ENCODE measurements at regions not wholly inside any gene's neighbourhood (a gene's known extent, or its start where the extent isn't known, plus 50 kb on each side); places are given as distances from the start of the nearest gene placed in this dataset.
"Not testable (repeated sequence)": the region's sequence is repeated elsewhere in the genome, so short reads cannot be mapped to it uniquely, and the experiment has no call there.

DNA sequence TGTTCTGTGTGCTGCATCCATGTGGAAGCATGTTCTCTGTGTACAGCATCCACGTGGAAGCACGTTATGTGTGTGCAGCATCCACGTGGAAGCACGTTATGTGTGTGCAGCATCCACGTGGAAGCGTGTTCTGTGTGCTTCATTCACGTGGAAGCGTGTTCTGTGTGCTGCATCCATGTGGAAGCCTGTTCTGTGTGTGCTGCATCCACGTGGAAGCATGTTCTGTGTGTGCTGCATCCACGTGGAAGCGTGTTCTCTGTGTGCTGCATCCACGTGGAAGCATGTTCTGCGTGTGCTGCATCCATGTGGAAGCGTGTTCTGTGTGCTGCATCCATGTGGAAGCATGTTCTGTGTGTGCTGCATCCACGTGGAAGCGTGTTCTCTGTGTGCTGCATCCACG, 236.8 kb downstream of the VAPA start:
- not testable (repeated sequence) for H3K27me3 Mint-ChIP-seq; H3K4me3 Mint-ChIP-seq; H3K27ac Mint-ChIP-seq; ATAC-seq (replicated peaks); H3K36me3 Mint-ChIP-seq (ENCODE audit: low read depth); H3K4me1 Mint-ChIP-seq
- peaks cover 10% of the 10 kb centered on the region for H3K9me3 Mint-ChIP-seq

DNA sequence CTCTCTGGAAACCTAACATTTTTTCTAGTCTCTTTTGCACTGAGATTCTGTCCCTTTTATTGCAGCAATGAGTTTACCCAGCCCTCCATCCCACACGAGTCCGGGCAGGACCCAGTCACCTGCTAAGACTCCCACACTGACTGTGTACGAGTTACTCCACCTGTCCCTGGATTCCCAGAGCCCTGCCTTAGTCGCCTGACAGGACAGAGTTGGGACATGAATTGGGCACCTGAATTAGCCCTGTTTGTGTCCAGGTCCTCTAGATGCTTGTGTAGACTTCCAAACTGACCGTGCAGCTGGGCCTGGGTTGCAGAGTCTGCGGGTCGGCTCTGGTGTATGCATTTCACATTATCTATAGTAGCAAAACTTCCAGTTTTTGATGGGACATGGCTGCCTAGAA, 238.7 kb downstream of the VAPA start:
- Mint-ChIP-seq H3K36me3 (ENCODE audit: low read depth) (no peaks in the 10 kb centered on the region), H3K9me3 (peaks cover 13% of the 10 kb centered on the region), H3K27me3 (peaks cover 2% of the 10 kb centered on the region), H3K4me1 (no peaks in the 10 kb centered on the region), H3K4me3 (no peak overlapping the region), H3K27ac (no peak overlapping the region)
- ATAC-seq (replicated peaks), result no peak

DNA sequence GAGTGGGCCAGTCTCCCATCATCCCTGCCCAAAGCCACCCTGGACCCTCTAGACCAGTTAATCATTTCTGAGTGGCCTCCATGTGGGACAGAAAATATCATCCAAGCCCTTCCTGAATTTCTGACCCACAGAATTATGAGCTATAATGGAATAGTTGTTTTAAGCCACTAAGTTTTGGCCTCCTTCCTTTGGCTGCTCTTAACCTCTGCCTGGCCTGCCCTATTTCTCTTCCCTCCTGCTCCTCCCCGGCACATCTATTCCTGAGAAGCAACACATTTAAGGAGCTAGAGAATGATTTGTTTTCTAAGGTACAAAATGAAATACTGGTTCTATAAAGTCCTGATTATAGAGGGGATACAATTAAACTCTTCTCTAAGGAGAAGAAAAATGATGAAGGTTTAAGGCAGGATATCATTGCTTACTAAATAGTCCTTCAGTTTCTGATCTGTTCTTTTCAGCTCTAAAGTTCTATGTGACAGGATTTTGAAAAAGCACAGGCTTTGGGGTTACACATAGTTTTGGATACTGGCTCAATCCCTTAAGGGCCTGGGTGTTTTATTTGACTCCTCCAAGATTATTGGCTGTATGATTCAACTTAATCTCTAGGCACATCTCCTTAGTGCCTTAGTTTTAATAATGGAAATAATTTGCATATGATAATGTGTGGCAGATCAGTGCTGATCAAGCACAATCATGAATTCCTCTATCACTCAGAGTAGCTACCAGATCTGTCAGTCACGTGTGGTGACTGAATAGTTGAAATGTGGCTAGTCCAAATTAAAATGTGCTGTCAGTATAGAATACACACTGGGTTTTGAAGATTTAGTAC, 240.3 kb downstream of the VAPA start:
- ATAC-seq (replicated peaks), result no peak
- no peak overlapping the region for H3K27ac Mint-ChIP-seq

DNA sequence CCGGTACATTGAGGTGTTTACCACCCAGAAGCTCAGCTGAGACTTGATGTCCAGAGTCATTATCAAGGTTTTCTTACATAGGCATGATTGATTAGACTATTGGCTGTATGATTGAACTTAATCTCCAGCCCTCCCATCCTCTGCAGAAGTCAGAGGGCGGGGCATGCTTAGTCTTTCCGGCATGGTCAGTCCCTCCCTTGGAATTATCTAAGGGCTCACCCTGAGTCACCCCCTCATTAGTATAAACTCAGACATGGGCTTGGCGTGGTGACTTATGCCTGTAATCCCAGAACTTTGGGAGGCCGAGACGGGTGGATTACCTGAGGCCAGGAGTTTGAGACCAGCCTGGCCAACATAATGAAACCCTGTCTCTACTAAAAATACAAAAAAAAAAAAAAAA, 243.9 kb downstream of the VAPA start:
- no peaks in the 10 kb centered on the region for H3K4me1 Mint-ChIP-seq
- peaks cover 4% of the 10 kb centered on the region for H3K9me3 Mint-ChIP-seq
- H3K27me3 Mint-ChIP-seq, result peaks cover 3% of the 10 kb centered on the region
- H3K36me3 Mint-ChIP-seq (ENCODE audit: low read depth), result no peaks in the 10 kb centered on the region
- no peak for ATAC-seq (replicated peaks)
- H3K4me3 Mint-ChIP-seq, result no peak overlapping the region
- H3K27ac Mint-ChIP-seq, result no peak overlapping the region

More for the DNA sequence above, 240.3 kb downstream of the VAPA start:
- Mint-ChIP-seq H3K4me1 (no peaks in the 10 kb centered on the region), H3K9me3 (peaks cover 14% of the 10 kb centered on the region), H3K27me3 (peaks cover 3% of the 10 kb centered on the region), H3K4me3 (no peak overlapping the region), H3K36me3 (ENCODE audit: low read depth) (no peaks in the 10 kb centered on the region)

DNA sequence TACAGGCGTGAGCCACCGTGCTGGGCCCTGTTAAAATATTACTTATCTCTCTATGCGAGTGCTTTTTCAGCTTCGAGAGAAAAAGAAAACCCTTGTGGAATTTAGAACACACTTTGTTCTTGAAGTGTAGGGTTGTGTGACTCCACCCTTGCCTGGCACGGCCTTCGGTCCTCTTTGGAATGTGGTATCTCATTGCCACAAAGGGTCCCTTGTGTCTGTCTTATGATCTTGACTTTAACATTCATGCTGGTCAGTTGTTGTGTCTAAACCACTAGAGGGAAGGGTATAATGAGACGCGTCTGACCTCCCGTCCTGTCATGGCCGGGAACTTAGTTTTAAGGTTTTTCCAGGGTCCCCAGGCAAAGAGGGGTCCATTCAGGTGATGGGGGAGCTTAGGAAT, 246.4 kb downstream of the VAPA start:
- Mint-ChIP-seq H3K9me3 (peaks cover 4% of the 10 kb centered on the region), H3K4me3 (no peak overlapping the region), H3K27me3 (peaks cover 3% of the 10 kb centered on the region), H3K4me1 (no peaks in the 10 kb centered on the region), H3K27ac (no peak overlapping the region), H3K36me3 (ENCODE audit: low read depth) (no peaks in the 10 kb centered on the region)
- no peak for ATAC-seq (replicated peaks)

DNA sequence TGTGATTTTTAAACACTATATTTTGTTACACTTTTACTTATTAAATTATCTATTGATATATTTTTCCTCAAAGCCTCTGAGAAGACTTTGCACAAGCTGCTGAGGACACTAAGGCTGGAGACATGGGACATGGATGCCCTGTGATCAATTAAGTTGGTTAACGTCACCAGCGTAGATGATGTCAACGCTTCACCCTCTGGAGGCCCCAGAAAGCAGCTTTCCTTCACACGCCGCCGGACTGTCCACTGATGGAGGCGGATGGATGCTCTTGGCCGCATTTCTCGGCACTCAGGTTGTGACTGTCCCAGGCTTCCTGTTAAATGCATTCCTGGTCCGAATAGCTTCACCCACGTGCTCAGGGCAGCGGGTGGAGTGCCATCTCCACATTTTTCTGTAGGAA, 247.5 kb downstream of the VAPA start:
- Mint-ChIP-seq H3K27me3 (peaks cover 3% of the 10 kb centered on the region), H3K9me3 (peaks cover 4% of the 10 kb centered on the region), H3K27ac (no peak overlapping the region), H3K4me1 (no peaks in the 10 kb centered on the region), H3K4me3 (no peak overlapping the region), H3K36me3 (ENCODE audit: low read depth) (no peaks in the 10 kb centered on the region)
- ATAC-seq (replicated peaks), result no peak

DNA sequence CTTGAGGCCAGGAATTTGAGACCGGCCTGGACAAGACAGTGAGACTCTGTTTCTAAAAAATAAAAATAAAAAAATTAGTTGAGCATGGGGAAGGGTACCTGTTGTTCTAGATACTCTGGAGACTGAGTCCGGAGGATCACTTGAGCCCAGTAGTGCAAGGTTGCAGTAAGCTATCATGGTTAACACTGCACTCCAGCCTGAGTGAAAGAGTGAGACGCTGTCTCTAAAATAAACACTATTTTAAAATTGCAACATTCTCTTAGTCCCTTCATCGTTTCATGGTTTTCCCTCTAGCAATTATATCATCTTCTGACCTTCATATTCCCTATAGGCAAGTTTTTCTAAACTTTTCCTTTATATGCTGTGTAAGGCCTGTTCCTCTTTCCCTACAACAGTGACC, 248.5 kb downstream of the VAPA start:
- H3K4me3 Mint-ChIP-seq, result no peak overlapping the region
- no peak for ATAC-seq (replicated peaks)
- peaks cover 3% of the 10 kb centered on the region for H3K9me3 Mint-ChIP-seq
- H3K36me3 Mint-ChIP-seq (ENCODE audit: low read depth), result no peaks in the 10 kb centered on the region
- no peak overlapping the region for H3K27ac Mint-ChIP-seq
- H3K4me1 Mint-ChIP-seq, result no peaks in the 10 kb centered on the region
- peaks cover 2% of the 10 kb centered on the region for H3K27me3 Mint-ChIP-seq

DNA sequence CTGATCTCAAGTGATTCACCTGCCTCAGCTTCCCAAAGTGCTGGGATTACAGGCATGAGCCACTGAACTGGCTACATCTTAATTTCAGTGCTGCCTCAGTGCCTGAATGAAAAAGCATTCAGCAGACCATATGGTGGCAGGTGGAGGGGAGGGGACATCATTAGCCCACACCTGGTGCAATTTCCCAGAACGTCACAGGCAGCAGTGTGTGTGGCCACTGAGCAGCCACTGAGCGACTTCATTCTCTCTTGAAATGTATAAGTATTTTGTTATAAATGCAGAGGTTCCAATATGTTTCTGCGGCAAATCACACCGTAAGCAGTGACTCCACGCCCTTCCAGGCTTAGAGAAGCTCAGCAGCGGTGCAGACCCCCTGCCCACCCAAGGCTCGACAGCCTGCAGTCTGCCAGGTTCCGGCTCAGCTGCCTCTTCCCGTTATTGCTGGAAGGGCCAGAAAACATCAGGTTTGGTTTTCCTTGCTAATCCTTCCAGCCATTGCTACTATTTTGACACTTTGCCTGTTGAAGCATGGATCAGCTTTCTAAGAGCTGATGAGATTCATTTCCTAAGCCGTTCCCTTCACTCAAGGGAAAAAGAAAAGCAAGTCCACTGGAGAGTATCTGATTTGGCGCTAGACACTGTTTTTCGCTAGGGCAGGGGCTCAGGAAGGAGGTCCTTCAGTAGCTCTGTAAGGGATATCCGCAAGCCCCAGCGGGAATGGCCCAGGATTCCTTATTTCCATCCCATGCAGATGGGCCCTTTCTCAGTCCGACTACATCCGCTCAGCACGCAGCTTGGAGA, 250.7 kb downstream of the VAPA start:
- peaks cover 4% of the 10 kb centered on the region for H3K27me3 Mint-ChIP-seq
- ATAC-seq (replicated peaks), result no peak
- H3K4me3 Mint-ChIP-seq, result no peak overlapping the region
- H3K9me3 Mint-ChIP-seq, result no peaks in the 10 kb centered on the region
- H3K4me1 Mint-ChIP-seq, result no peaks in the 10 kb centered on the region
- no peak overlapping the region for H3K27ac Mint-ChIP-seq
- H3K36me3 Mint-ChIP-seq (ENCODE audit: low read depth), result no peaks in the 10 kb centered on the region

DNA sequence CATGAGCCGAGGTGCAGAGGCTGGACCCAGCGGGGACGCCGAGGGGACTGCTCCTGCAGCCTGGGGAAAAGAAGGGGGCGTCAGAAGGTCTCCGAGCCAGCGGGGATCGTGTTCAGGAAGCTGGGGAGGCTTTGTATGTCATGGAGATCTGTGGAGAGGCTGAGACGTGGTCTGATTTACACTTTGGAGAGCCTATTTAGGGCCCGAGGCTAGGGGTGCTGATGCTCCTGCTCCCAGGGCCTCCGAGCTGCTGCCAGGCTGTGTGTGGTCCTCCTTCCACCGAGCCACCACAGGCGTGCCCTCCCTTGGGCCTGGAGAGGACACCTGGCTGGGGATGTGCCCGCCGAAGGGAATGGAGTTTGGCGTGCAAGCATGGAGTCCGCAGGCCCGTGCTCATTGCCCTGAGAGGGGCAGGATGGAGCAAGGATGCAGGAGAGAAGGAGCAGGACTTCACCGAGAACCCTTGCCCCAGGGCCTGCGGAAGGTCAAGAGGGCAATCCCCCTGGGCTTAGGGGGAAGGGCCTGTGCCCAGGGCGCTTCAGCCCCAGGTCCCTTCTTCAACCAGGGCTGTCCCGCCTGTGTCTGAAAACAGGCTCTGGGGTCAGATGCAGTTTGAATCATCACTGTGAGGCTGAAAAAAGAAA, 252.5 kb downstream of the VAPA start:
- Mint-ChIP-seq H3K4me3 (no peak overlapping the region), H3K36me3 (ENCODE audit: low read depth) (no peaks in the 10 kb centered on the region), H3K4me1 (no peaks in the 10 kb centered on the region), H3K27me3 (peaks cover 4% of the 10 kb centered on the region), H3K27ac (no peak overlapping the region), H3K9me3 (no peaks in the 10 kb centered on the region)
- ATAC-seq (replicated peaks), result no peak

DNA sequence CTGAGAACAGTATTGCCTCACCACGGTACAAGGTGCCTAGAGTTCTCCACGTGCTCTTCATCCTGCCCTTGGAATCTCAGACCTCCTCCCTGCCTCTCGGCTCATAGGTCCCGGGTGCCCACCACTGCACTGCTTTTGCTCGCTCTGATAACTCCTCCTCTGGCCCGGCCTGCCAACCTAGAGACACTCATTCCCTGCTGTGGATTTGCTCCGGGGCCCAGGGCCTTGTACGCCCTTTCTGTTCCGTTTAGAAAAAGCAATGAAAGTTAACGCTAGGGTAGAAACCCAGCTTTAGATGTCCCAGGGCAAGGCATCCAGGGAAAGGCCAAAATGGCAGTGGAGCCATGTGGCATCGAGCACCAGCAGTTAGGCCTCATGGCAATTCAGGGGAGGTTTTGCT, 253.9 kb downstream of the VAPA start:
- Mint-ChIP-seq H3K9me3 (no peaks in the 10 kb centered on the region), H3K27ac (no peak overlapping the region), H3K36me3 (ENCODE audit: low read depth) (no peaks in the 10 kb centered on the region), H3K4me1 (no peaks in the 10 kb centered on the region), H3K4me3 (no peak overlapping the region), H3K27me3 (peaks cover 4% of the 10 kb centered on the region)
- ATAC-seq (replicated peaks), result no peak

DNA sequence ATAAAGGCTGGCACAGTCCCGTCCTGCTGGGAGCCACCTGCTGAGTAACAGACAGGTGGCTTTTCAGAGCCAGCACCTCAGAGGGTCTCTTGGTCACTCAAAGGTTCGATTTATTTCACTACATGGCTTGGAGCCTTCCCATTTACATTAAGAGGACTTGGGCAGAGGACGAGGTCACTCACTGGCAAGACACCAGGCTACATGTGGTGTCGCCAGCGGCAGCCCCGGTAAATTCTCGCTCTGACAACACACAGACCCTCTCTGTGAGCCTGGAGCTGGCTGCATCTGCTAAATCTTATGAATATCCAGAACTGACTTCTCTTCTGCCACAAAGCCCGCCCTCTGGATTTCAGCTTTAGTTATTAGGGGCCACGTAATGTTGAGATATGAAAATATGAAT, 254.7 kb downstream of the VAPA start:
- no peak for ATAC-seq (replicated peaks)
- Mint-ChIP-seq H3K27ac (no peak overlapping the region), H3K9me3 (no peaks in the 10 kb centered on the region), H3K4me3 (no peak overlapping the region), H3K27me3 (peaks cover 4% of the 10 kb centered on the region), H3K36me3 (ENCODE audit: low read depth) (no peaks in the 10 kb centered on the region), H3K4me1 (no peaks in the 10 kb centered on the region)

DNA sequence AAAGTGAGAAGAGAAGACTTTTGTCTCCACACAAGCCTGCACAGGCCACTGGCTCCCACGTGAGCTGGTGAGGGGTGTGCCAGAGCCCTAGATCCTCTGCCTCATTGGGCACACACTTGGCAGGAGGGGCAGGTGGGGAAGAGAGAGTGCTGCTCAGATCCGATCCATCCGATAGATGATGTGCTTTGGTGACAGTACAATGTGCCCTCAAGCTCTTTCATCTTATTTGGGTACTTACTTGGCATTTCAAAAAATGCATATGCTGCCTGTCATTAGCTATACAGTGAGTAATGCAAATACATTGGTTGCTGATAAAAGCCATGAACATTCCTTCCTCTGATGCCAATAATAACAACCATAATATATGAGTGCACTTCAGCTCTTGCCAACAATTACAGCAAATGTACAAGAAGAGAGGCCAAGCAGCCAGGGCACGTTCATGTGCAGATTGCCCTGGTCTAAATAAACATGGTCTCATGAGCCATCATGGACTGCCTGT, 255.3 kb downstream of the VAPA start:
- Mint-ChIP-seq H3K27ac (no peak overlapping the region), H3K9me3 (no peaks in the 10 kb centered on the region), H3K36me3 (ENCODE audit: low read depth) (no peaks in the 10 kb centered on the region), H3K4me1 (no peaks in the 10 kb centered on the region), H3K27me3 (peaks cover 4% of the 10 kb centered on the region), H3K4me3 (no peak overlapping the region)
- ATAC-seq (replicated peaks), result no peak

DNA sequence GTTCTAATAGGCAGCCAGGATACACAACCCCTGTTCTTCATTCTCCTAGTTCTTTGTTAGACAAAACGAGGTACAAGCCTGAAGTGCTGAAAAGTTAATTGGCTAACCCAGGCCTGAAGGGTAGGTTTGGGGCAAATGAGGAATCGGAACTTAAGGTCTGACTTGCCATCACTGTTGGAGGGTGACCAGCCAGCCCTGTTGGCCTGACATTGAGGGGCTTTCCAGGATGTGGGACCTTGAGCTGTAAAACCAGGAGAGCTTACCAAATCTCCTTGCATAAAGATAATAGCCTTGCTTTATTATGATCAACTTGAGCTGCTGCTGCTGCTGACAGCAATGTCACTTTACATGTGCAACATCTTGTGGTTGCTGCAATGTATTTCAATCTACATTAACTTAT, 256.0 kb downstream of the VAPA start:
- no peak for ATAC-seq (replicated peaks)
- Mint-ChIP-seq H3K4me3 (no peak overlapping the region), H3K9me3 (no peaks in the 10 kb centered on the region), H3K27ac (no peak overlapping the region), H3K27me3 (peaks cover 4% of the 10 kb centered on the region), H3K36me3 (ENCODE audit: low read depth) (no peaks in the 10 kb centered on the region), H3K4me1 (no peaks in the 10 kb centered on the region)

DNA sequence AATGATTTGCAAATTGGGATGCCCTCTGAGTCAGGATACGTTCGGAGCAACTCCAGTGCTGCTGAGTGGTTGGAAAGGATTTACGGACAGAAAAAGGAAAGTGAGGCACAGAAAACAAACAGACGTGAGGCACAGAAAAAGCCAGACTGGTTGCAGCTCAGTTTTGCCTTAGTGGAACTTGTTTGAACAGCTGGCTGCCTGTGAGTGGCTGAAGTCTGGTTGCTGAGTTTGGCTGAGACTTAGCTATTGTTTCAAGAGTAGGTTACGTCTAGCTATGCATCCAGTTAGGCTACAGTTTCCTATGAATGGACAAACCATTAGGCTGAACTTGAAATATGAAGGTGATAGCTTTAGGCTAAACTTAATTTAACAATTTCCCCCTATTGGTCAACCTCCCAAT, 256.6 kb downstream of the VAPA start:
- peaks cover 4% of the 10 kb centered on the region for H3K27me3 Mint-ChIP-seq
- no peaks in the 10 kb centered on the region for H3K9me3 Mint-ChIP-seq
- no peak for ATAC-seq (replicated peaks)
- no peak overlapping the region for H3K27ac Mint-ChIP-seq
- no peaks in the 10 kb centered on the region for H3K4me1 Mint-ChIP-seq
- H3K36me3 Mint-ChIP-seq (ENCODE audit: low read depth), result no peaks in the 10 kb centered on the region
- H3K4me3 Mint-ChIP-seq, result no peak overlapping the region

DNA sequence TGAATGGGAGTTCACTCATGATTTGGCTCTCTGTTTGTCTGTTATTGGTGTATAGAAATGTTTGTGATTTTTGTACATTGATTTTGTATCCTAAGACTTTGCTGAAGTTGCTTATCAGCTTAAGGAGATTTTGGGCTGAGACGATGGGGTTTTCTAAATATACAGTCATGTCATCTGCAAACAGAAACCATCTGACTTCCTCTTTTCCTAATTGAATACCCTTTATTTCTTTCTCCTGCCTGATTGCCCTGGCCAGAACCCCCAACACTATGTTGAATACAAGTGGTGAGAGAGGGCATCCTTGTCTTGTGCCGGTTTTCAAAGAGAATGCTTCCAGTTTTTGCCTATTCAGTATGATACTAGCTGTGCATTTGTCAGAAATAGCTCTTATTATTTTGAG, 261.5 kb downstream of the VAPA start:
- ATAC-seq (replicated peaks); H3K36me3 Mint-ChIP-seq (ENCODE audit: low read depth); H3K4me3 Mint-ChIP-seq; H3K4me1 Mint-ChIP-seq; H3K27me3 Mint-ChIP-seq; H3K27ac Mint-ChIP-seq; H3K9me3 Mint-ChIP-seq: not testable (repeated sequence)
